ENCODE measurements at regions not wholly inside any gene's neighbourhood (a gene's known extent, or its start where the extent isn't known, plus 50 kb on each side); places are given as distances from the start of the nearest gene placed in this dataset.
"Not testable (repeated sequence)": the region's sequence is repeated elsewhere in the genome, so short reads cannot be mapped to it uniquely, and the experiment has no call there.

DNA sequence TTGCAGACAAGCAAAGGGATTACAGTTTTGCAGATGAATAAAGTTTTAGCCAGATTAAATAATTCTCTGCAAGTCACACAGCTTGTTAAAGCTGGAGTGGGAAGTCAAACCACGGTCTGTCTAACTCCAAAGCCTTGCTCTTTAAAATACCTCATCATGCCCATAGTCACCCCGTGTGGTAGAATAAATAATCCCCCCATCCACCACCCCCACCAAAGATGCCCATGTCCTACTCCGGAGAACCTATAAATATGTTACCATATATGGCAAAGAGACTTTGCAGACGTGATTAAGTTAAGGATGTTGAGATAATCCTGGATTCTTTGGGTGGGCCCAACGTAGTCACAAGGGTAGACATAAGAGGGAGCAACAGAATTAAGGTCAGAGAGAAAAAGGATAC is 118.7 kb downstream of the BEND2 start:
- no peaks in the 10 kb centered on the region for H3K4me1 Mint-ChIP-seq
- no peaks in the 10 kb centered on the region for H3K36me3 Mint-ChIP-seq
- no peak overlapping the region for H3K4me3 Mint-ChIP-seq
- no peak overlapping the region for H3K27ac Mint-ChIP-seq
- H3K9me3 Mint-ChIP-seq = peaks cover 2 to 9% (median 3%) of the 10 kb centered on the region in 3 donors
- peaks cover 3% of the 10 kb centered on the region for H3K27me3 Mint-ChIP-seq

- H3K27me3 Mint-ChIP-seq = peaks cover 3% of the 10 kb centered on the region
- no peak overlapping the region for H3K4me3 Mint-ChIP-seq
- peaks cover 2 to 9% (median 3%) of the 10 kb centered on the region in 3 donors for H3K9me3 Mint-ChIP-seq
- H3K27ac Mint-ChIP-seq = no peak overlapping the region
- no peaks in the 10 kb centered on the region for H3K4me1 Mint-ChIP-seq
- no peaks in the 10 kb centered on the region for H3K36me3 Mint-ChIP-seq
Observed at GRCh38 chrX:18101087-18101486, 119.6 kb downstream of the BEND2 start.

DNA sequence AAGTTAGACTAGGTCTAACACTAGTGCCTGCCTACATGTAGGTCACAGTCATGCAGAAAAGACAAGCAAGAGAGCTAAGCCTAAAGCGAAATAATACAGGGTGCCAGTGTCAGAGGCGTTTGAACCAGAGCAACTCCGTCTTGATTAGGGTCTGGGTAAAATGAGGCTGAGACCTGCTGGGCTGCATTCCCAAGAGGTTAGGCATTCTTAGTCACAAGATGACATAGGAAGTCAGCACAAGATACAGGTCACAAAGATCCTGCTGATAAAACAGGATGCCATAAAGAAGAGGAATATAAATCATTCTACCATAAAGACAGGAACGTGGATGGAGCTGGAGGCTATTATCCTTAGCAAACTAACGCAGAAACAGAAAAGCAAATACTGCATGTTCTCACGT is 120.9 kb downstream of the BEND2 start:
- peaks cover 3% of the 10 kb centered on the region for H3K27me3 Mint-ChIP-seq
- no peak overlapping the region for H3K27ac Mint-ChIP-seq

DNA sequence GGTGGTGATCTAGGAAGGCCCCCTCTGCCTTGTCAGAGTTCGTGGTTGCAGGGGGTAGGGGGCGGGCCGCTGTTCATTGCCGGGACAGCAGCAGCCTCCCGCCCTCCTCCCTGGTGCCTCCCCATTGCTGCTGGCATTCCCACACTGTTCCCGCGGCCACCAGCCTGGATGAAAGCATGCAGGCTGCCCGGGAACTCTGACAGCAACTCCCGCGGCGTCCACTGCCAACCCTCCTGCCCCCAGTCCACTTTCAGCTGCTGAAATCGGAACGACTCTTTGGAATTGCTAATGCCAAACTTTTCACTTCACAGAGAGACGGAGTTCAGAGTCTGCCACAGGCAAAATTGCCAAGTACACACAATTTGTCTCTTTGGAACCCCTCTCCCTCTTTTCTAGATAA is 121.9 kb downstream of the BEND2 start:
- Mint-ChIP-seq H3K27ac (no peak overlapping the region), H3K36me3 (no peaks in the 10 kb centered on the region), H3K9me3 (peaks cover 2 to 11% (median 3%) of the 10 kb centered on the region in 3 donors), H3K4me3 (no peak overlapping the region), H3K4me1 (no peaks in the 10 kb centered on the region), H3K27me3 (peaks cover 3% of the 10 kb centered on the region)

More for the DNA sequence above, 120.9 kb downstream of the BEND2 start:
- no peaks in the 10 kb centered on the region for H3K4me1 Mint-ChIP-seq
- no peaks in the 10 kb centered on the region for H3K36me3 Mint-ChIP-seq
- H3K9me3 Mint-ChIP-seq = peaks cover 2 to 11% (median 3%) of the 10 kb centered on the region in 3 donors
- no peak overlapping the region for H3K4me3 Mint-ChIP-seq

- H3K9me3 Mint-ChIP-seq = peaks cover 0 to 2% (median 0%) of the 10 kb centered on the region in 3 donors
- H3K27me3 Mint-ChIP-seq = no peaks in the 10 kb centered on the region
- H3K27ac Mint-ChIP-seq = no peak overlapping the region
- H3K4me1 Mint-ChIP-seq = no peaks in the 10 kb centered on the region
- H3K36me3 Mint-ChIP-seq = no peaks in the 10 kb centered on the region
- H3K4me3 Mint-ChIP-seq = no peak overlapping the region
Observed at GRCh38 chrX:18076434-18076833, 144.3 kb downstream of the BEND2 start.

DNA sequence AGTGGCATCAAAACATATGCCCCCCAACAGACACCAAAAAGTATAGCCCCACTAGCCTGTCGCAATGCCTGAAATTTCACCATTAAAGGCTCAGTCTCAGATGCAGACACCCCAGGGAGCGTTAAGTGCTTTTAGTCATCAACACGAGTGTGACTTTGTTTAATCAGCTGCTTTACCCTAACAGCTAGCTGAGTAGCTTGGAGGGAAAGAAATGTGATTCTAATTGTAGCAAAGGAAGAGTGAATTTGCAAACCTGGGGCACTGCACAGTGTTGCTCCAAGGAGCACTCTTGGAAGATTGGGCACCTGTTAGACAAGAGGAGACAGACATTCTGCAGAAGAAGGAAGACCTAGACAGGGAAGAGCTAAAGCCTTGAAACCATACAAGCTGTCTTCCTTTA is 145.1 kb downstream of the BEND2 start:
- H3K4me3 Mint-ChIP-seq = no peak overlapping the region
- no peak overlapping the region for H3K27ac Mint-ChIP-seq
- H3K4me1 Mint-ChIP-seq = no peaks in the 10 kb centered on the region
- H3K9me3 Mint-ChIP-seq = peaks cover 0 to 2% (median 0%) of the 10 kb centered on the region in 3 donors
- no peaks in the 10 kb centered on the region for H3K36me3 Mint-ChIP-seq
- H3K27me3 Mint-ChIP-seq = no peaks in the 10 kb centered on the region

- H3K36me3 Mint-ChIP-seq, H3K9me3 Mint-ChIP-seq, H3K27me3 Mint-ChIP-seq, H3K4me1 Mint-ChIP-seq, H3K4me3 Mint-ChIP-seq, H3K27ac Mint-ChIP-seq: not testable (repeated sequence)
Observed at GRCh38 chrX:18068045-18068444, 152.6 kb downstream of the BEND2 start.

DNA sequence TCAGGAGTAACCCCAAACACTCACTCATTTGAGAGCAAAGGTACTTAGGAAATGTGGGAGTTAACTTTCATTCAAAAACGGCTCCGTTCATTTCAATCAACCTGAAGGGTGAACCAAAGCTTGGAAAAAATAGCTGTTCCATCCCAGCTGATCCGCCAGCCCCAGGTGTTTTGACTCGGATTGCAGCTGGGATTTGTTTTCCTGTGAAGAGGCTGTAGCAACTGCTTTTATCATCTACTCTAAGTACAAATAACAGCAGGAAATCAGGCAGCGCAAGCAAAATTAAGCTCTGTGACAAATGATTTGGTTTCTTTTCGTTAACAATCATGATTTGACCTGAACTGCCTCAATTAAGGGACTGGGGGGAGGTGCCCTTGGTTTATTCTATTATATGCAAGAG is 154.7 kb downstream of the BEND2 start:
- Mint-ChIP-seq H3K9me3 (peaks cover 2 to 3% (median 3%) of the 10 kb centered on the region in 3 donors), H3K4me1 (no peaks in the 10 kb centered on the region), H3K36me3 (no peaks in the 10 kb centered on the region), H3K27ac (no peak overlapping the region), H3K27me3 (no peaks in the 10 kb centered on the region), H3K4me3 (no peak overlapping the region)

DNA sequence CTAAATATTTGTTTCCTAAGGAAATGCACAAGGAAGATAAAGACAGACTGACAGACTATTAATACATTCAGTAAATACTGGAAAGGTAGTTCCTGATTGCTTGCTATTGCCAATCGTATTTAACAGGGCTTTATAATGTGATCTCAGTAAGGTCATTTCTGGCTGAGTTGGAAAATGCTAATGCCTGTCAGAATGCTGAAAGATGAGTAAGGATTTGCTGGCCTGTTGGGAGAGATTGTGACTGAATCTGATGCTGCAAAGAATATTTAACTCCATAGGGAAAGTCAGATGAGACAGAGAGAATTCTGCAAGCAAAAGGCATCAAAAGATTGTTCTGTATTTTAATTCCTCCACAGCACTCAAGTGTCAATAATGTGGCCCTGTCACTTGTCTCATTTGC is 169.0 kb downstream of the BEND2 start:
- Mint-ChIP-seq H3K27ac (no peak overlapping the region), H3K4me1 (no peaks in the 10 kb centered on the region), H3K27me3 (no peaks in the 10 kb centered on the region), H3K9me3 (peaks cover 0 to 5% (median 3%) of the 10 kb centered on the region in 3 donors), H3K4me3 (no peak overlapping the region), H3K36me3 (no peaks in the 10 kb centered on the region)

- Mint-ChIP-seq H3K9me3 (peaks cover 0 to 5% (median 3%) of the 10 kb centered on the region in 3 donors), H3K27me3 (no peaks in the 10 kb centered on the region), H3K36me3 (no peaks in the 10 kb centered on the region), H3K27ac (no peak overlapping the region), H3K4me1 (no peaks in the 10 kb centered on the region), H3K4me3 (no peak overlapping the region)
Observed at GRCh38 chrX:18047491-18047890, 173.2 kb downstream of the BEND2 start.

- Mint-ChIP-seq H3K27ac (no peak overlapping the region), H3K36me3 (no peaks in the 10 kb centered on the region), H3K27me3 (no peaks in the 10 kb centered on the region), H3K4me1 (no peaks in the 10 kb centered on the region), H3K9me3 (peaks cover 0 to 4% (median 1%) of the 10 kb centered on the region in 3 donors), H3K4me3 (no peak overlapping the region)
Observed at GRCh38 chrX:18045436-18045835, 175.2 kb downstream of the BEND2 start.

DNA sequence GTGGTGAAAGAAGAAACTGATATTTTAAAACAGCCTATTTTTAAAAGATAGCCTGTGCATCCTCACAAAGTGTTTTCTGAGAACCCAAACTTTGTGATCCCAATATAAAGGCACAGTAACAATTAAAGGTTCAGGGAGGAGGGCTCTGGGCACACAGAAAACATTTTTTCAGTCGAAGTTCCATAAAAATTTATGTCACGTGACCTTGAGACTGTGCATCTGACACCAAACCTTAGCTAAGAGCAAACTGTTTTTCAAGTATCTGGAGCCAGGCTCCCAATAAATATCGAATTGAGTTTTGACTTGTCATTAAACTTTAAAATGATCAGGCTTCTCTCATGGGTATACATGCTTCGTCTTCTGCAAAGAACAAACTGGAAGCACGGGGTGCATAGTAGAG is 177.9 kb downstream of the BEND2 start:
- H3K36me3 Mint-ChIP-seq = no peaks in the 10 kb centered on the region
- no peaks in the 10 kb centered on the region for H3K27me3 Mint-ChIP-seq
- H3K4me3 Mint-ChIP-seq = no peak overlapping the region
- H3K27ac Mint-ChIP-seq = no peak overlapping the region
- peaks cover 0 to 2% (median 1%) of the 10 kb centered on the region in 3 donors for H3K9me3 Mint-ChIP-seq
- no peaks in the 10 kb centered on the region for H3K4me1 Mint-ChIP-seq

DNA sequence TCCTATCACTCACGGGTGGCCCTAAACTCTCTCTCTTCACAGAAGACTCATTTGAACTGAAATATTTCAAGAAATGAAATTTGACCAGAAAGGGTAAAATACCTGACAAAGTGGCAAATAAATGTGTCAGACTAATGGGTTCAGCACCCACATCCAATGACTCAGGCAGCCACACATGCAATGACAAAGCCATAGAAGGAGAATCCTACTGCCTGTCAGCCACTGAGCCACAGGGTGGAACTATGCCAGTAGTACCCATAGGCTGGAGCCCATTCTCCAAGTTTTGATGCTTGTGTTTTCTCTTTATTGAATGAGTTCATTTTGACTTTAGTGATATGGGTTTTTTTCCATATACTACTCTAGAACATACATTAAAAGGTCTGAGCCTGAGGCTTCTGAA is 179.0 kb downstream of the BEND2 start:
- Mint-ChIP-seq H3K27ac (no peak overlapping the region), H3K4me1 (no peaks in the 10 kb centered on the region), H3K4me3 (no peak overlapping the region), H3K27me3 (no peaks in the 10 kb centered on the region), H3K9me3 (peaks cover 0 to 2% (median 0%) of the 10 kb centered on the region in 3 donors), H3K36me3 (no peaks in the 10 kb centered on the region)

DNA sequence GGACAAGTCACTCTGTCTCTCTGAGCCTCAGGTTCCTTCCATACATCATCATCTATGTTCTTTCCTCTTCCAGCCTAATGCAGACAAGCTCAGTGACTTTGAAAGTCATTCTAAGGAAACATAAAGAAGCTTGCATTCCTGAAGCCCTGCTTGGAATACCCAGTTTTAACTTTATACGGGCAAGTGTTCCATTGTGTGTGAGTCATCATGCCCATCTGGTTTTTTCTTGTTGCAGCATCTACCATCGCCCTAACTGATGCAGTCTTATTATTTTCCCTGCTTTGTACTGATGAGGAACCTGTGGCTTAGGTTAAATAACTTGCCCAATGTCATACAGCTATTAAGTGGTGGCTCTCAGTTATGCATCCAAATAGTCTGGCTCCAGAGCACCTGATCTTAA is 177.9 kb upstream of the RAI2 start:
- Mint-ChIP-seq H3K36me3 (no peaks in the 10 kb centered on the region), H3K4me3 (no peak overlapping the region), H3K9me3 (peaks cover 0 to 2% (median 0%) of the 10 kb centered on the region in 3 donors), H3K4me1 (no peaks in the 10 kb centered on the region), H3K27ac (no peak overlapping the region), H3K27me3 (no peaks in the 10 kb centered on the region)

DNA sequence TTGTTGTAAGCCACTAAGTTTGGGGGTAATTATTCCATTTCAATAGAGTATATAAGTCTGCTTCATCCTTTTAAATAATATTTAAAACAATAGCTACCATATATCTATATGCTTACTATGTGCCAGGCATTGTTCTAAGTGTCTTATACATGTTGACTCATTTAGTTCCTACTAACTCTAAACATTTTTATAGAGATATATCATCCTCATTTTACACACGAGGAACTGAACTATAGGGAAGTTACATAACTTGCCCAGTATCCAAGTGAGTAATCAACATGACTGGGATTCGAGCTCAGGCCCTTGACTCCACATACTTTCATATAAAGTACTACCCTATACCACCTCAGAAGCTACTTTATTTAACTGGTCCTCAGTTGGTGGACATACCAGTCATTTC is 175.3 kb upstream of the RAI2 start:
- Mint-ChIP-seq H3K27me3 (no peaks in the 10 kb centered on the region), H3K4me1 (no peaks in the 10 kb centered on the region), H3K9me3 (peaks cover 0 to 4% (median 2%) of the 10 kb centered on the region in 3 donors), H3K36me3 (no peaks in the 10 kb centered on the region), H3K4me3 (no peak overlapping the region), H3K27ac (no peak overlapping the region)

DNA sequence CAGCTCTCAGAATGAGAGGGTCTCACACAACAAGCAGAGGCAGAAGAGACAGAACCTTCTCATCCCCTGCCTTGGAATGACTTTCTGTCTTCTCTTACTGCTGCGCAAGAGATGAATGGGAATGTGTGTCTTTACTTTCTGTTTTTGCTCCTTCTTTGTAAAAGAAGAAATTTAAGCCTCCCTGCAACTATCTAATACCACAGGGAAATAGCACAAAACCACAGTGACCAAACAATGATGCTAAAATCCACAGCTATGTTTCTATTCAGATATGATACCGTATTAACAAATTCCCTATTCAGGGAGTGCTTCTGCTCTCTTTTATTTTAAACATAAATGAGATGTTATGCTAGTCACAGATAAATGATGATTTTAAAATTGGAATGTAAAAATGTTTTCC is 173.8 kb upstream of the RAI2 start:
- H3K27ac Mint-ChIP-seq = no peak overlapping the region
- H3K4me3 Mint-ChIP-seq = no peak overlapping the region
- H3K9me3 Mint-ChIP-seq = peaks cover 2 to 4% (median 2%) of the 10 kb centered on the region in 3 donors
- no peaks in the 10 kb centered on the region for H3K4me1 Mint-ChIP-seq
- no peaks in the 10 kb centered on the region for H3K27me3 Mint-ChIP-seq
- no peaks in the 10 kb centered on the region for H3K36me3 Mint-ChIP-seq

- Mint-ChIP-seq H3K27ac (no peak overlapping the region), H3K4me3 (no peak overlapping the region), H3K27me3 (no peaks in the 10 kb centered on the region), H3K4me1 (no peaks in the 10 kb centered on the region), H3K36me3 (no peaks in the 10 kb centered on the region), H3K9me3 (peaks cover 2 to 4% (median 2%) of the 10 kb centered on the region in 3 donors)
Observed at GRCh38 chrX:18034504-18034903, 173.4 kb upstream of the RAI2 start.
